ENCODE measurements at regions not wholly inside any gene's neighbourhood (a gene's known extent, or its start where the extent isn't known, plus 50 kb on each side); places are given as distances from the start of the nearest gene placed in this dataset.

GRCh38 chr2:71782323-71782722 lies 329.0 kb downstream of the DYSF start:
- H3K36me3 Mint-ChIP-seq = no peaks in the 10 kb centered on the region
- no peak overlapping the region for H3K27ac Mint-ChIP-seq
- DNase-seq (no peak), ATAC-seq (ENCODE audit: low read depth in 2 of 2) (no peak)
- H3K4me1 Mint-ChIP-seq = no peaks in the 10 kb centered on the region
- H3K9me3 Mint-ChIP-seq = peaks cover 0 to 5% (median 0%) of the 10 kb centered on the region in 7 donors
- H3K4me3 Mint-ChIP-seq = no peak overlapping the region
- peaks cover 14 to 23% (median 17%) of the 10 kb centered on the region in 3 donors for H3K27me3 Mint-ChIP-seq

- Mint-ChIP-seq H3K27ac (no peak overlapping the region), H3K4me3 (no peak overlapping the region), H3K36me3 (no peaks in the 10 kb centered on the region), H3K27me3 (peaks cover 14 to 23% (median 20%) of the 10 kb centered on the region in 3 donors), H3K9me3 (peaks cover 0 to 5% (median 0%) of the 10 kb centered on the region in 7 donors), H3K4me1 (no peaks in the 10 kb centered on the region)
- ATAC-seq (ENCODE audit: low read depth in 2 of 2) (no peak), DNase-seq (no peak)
Measured at GRCh38 chr2:71781695-71782228, 328.4 kb downstream of the DYSF start.

- Mint-ChIP-seq H3K27ac (peak overlapping the region in 1 of 6 donors; percentile 36), H3K36me3 (no peaks in the 10 kb centered on the region), H3K4me1 (no peaks in the 10 kb centered on the region), H3K27me3 (peaks cover 15 to 23% (median 20%) of the 10 kb centered on the region in 3 donors), H3K9me3 (peaks cover 0 to 2% (median 0%) of the 10 kb centered on the region in 7 donors), H3K4me3 (no peak overlapping the region)
- DNase-seq = no peak
- no peak for ATAC-seq (ENCODE audit: low read depth in 2 of 2)
Measured at GRCh38 chr2:71780162-71780561, 326.8 kb downstream of the DYSF start.

- no peaks in the 10 kb centered on the region for H3K36me3 Mint-ChIP-seq
- H3K4me3 Mint-ChIP-seq = no peak overlapping the region
- peaks cover 0 to 2% (median 0%) of the 10 kb centered on the region in 7 donors for H3K9me3 Mint-ChIP-seq
- ATAC-seq (ENCODE audit: low read depth in 2 of 2) (no peak), DNase-seq (no peak)
- no peak overlapping the region for H3K27ac Mint-ChIP-seq
- no peaks in the 10 kb centered on the region for H3K4me1 Mint-ChIP-seq
- peaks cover 15 to 23% (median 20%) of the 10 kb centered on the region in 3 donors for H3K27me3 Mint-ChIP-seq
Measured at GRCh38 chr2:71779774-71780105, 326.4 kb downstream of the DYSF start.

- H3K9me3 Mint-ChIP-seq = peaks cover 0 to 2% (median 0%) of the 10 kb centered on the region in 7 donors
- H3K36me3 Mint-ChIP-seq = no peaks in the 10 kb centered on the region
- DNase-seq = no peak
Measured at GRCh38 chr2:71778936-71779773, 325.8 kb downstream of the DYSF start.

GRCh38 chr2:71778514-71778913 lies 325.2 kb downstream of the DYSF start:
- Mint-ChIP-seq H3K36me3 (no peaks in the 10 kb centered on the region), H3K9me3 (peaks cover 0 to 5% (median 0%) of the 10 kb centered on the region in 7 donors), H3K27ac (no peak overlapping the region), H3K4me1 (no peaks in the 10 kb centered on the region), H3K27me3 (peaks cover 15 to 23% (median 18%) of the 10 kb centered on the region in 3 donors), H3K4me3 (no peak overlapping the region)
- ATAC-seq (ENCODE audit: low read depth in 2 of 2) = no peak
- DNase-seq = no peak

More at GRCh38 chr2:71778936-71779773, 325.8 kb downstream of the DYSF start:
- ATAC-seq (ENCODE audit: low read depth in 2 of 2) = no peak
- peaks cover 15 to 23% (median 20%) of the 10 kb centered on the region in 3 donors for H3K27me3 Mint-ChIP-seq
- no peak overlapping the region for H3K4me3 Mint-ChIP-seq
- no peak overlapping the region for H3K27ac Mint-ChIP-seq
- H3K4me1 Mint-ChIP-seq = no peaks in the 10 kb centered on the region

- ATAC-seq (ENCODE audit: low read depth in 2 of 2) = no peak
- no peaks in the 10 kb centered on the region for H3K4me1 Mint-ChIP-seq
- peak overlapping the region in 1 of 8 donors; percentile 36 for H3K4me3 Mint-ChIP-seq
- no peaks in the 10 kb centered on the region for H3K36me3 Mint-ChIP-seq
- H3K9me3 Mint-ChIP-seq = peaks cover 0 to 6% (median 0%) of the 10 kb centered on the region in 7 donors
- H3K27me3 Mint-ChIP-seq = peaks cover 14 to 23% (median 15%) of the 10 kb centered on the region in 3 donors
- H3K27ac Mint-ChIP-seq = no peak overlapping the region
- no peak for DNase-seq
Measured at GRCh38 chr2:71777946-71778345, 324.6 kb downstream of the DYSF start.

- H3K36me3 Mint-ChIP-seq = no peaks in the 10 kb centered on the region
- H3K9me3 Mint-ChIP-seq = peaks cover 0 to 10% (median 3%) of the 10 kb centered on the region in 7 donors
- ATAC-seq (ENCODE audit: low read depth in 2 of 2) (no peak), DNase-seq (no peak)
- H3K27ac Mint-ChIP-seq = no peak overlapping the region
- no peaks in the 10 kb centered on the region for H3K4me1 Mint-ChIP-seq
- no peak overlapping the region for H3K4me3 Mint-ChIP-seq
- peaks cover 11 to 17% (median 12%) of the 10 kb centered on the region in 3 donors for H3K27me3 Mint-ChIP-seq
Measured at GRCh38 chr2:71776227-71776626, 322.9 kb downstream of the DYSF start.

GRCh38 chr2:71773218-71773617 lies 319.9 kb downstream of the DYSF start:
- peaks cover 0 to 6% (median 5%) of the 10 kb centered on the region in 3 donors for H3K27me3 Mint-ChIP-seq
- H3K4me1 Mint-ChIP-seq = no peaks in the 10 kb centered on the region
- ATAC-seq (ENCODE audit: low read depth in 2 of 2) (no peak), DNase-seq (no peak)
- H3K36me3 Mint-ChIP-seq = no peaks in the 10 kb centered on the region
- H3K9me3 Mint-ChIP-seq = peaks cover 0 to 15% (median 3%) of the 10 kb centered on the region in 7 donors
- H3K27ac Mint-ChIP-seq = no peak overlapping the region
- no peak overlapping the region for H3K4me3 Mint-ChIP-seq

GRCh38 chr2:71772510-71773172 lies 319.3 kb downstream of the DYSF start:
- H3K27me3 Mint-ChIP-seq = peaks cover 0 to 6% (median 5%) of the 10 kb centered on the region in 3 donors
- peaks cover 0 to 15% (median 3%) of the 10 kb centered on the region in 7 donors for H3K9me3 Mint-ChIP-seq
- H3K27ac Mint-ChIP-seq = no peak overlapping the region
- H3K4me3 Mint-ChIP-seq = no peak overlapping the region
- ATAC-seq (ENCODE audit: low read depth in 2 of 2) (no peak), DNase-seq (no peak)
- no peaks in the 10 kb centered on the region for H3K36me3 Mint-ChIP-seq
- H3K4me1 Mint-ChIP-seq = no peaks in the 10 kb centered on the region

GRCh38 chr2:71767663-71768062 lies 314.3 kb downstream of the DYSF start:
- DNase-seq (no peak), ATAC-seq (ENCODE audit: low read depth in 2 of 2) (no peak)
- H3K27ac Mint-ChIP-seq = no peak overlapping the region
- no peak overlapping the region for H3K4me3 Mint-ChIP-seq
- H3K36me3 Mint-ChIP-seq = no peaks in the 10 kb centered on the region
- H3K27me3 Mint-ChIP-seq = peaks cover 4 to 6% (median 5%) of the 10 kb centered on the region in 3 donors
- no peaks in the 10 kb centered on the region for H3K4me1 Mint-ChIP-seq
- H3K9me3 Mint-ChIP-seq = peaks cover 0 to 9% (median 3%) of the 10 kb centered on the region in 7 donors

GRCh38 chr2:71759060-71759459 lies 305.7 kb downstream of the DYSF start:
- H3K27ac Mint-ChIP-seq = no peak overlapping the region
- peaks cover 0 to 4% (median 0%) of the 10 kb centered on the region in 7 donors for H3K9me3 Mint-ChIP-seq
- peaks cover 5 to 13% (median 10%) of the 10 kb centered on the region in 3 donors for H3K27me3 Mint-ChIP-seq
- DNase-seq (no peak), ATAC-seq (ENCODE audit: low read depth in 2 of 2) (no peak)
- no peaks in the 10 kb centered on the region for H3K36me3 Mint-ChIP-seq
- H3K4me1 Mint-ChIP-seq = no peaks in the 10 kb centered on the region
- H3K4me3 Mint-ChIP-seq = no peak overlapping the region

GRCh38 chr2:71757351-71757750 lies 304.0 kb downstream of the DYSF start:
- Mint-ChIP-seq H3K4me3 (no peak overlapping the region), H3K9me3 (peaks cover 0 to 4% (median under 1%) of the 10 kb centered on the region in 7 donors), H3K27me3 (peaks cover 5 to 13% (median 5%) of the 10 kb centered on the region in 3 donors), H3K36me3 (no peaks in the 10 kb centered on the region), H3K4me1 (no peaks in the 10 kb centered on the region), H3K27ac (no peak overlapping the region)
- no peak for DNase-seq
- no peak for ATAC-seq (ENCODE audit: low read depth in 2 of 2)

Data from naive B cell (primary cell).